Amniotic stem cell (primary cell): ENCODE measurements at regions not wholly inside any gene's neighbourhood (a gene's known extent, or its start where the extent isn't known, plus 50 kb on each side); places are given as distances from the start of the nearest gene placed in this dataset.
"Not testable (repeated sequence)": the region's sequence is repeated elsewhere in the genome, so short reads cannot be mapped to it uniquely, and the experiment has no call there.

ENCODE experiments used
- DNase-seq: peaks from one replicate; lab custom pipeline; 2025; lab: John Stamatoyannopoulos, UW

GRCh38 chr10:117457932-117458331 is 82.7 kb upstream of the PDZD8 start:
- DNase-seq, result no peak

GRCh38 chr10:117457071-117457810 is 82.0 kb upstream of the PDZD8 start:
- DNase-seq, result no peak

GRCh38 chr10:117455346-117455745 is 80.1 kb upstream of the PDZD8 start:
- DNase-seq, result no peak

DNA sequence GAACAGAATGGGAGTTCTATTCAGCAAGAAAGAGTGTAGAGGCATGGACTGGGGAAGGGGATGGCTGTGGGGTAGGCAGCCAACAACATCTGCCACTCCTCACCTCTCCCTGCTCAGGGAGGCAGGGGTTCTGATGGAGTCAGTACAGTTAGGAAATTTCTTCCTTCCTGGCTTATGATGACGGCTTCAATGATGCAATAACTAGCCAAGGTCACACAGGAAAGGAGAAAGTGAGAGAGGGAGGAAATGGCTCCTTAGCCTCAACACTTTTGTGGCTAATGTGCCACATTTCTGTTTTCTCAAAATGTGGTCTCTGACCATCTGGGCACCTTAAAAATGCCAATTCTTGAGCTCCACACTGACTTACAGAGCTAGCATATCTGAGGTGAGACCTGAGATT is 79.3 kb upstream of the PDZD8 start:
- DNase-seq, result no peak

- DNase-seq, result not testable (repeated sequence)
These were observed 78.2 kb upstream of the PDZD8 start for GRCh38 chr10:117453484-117453883.

DNA sequence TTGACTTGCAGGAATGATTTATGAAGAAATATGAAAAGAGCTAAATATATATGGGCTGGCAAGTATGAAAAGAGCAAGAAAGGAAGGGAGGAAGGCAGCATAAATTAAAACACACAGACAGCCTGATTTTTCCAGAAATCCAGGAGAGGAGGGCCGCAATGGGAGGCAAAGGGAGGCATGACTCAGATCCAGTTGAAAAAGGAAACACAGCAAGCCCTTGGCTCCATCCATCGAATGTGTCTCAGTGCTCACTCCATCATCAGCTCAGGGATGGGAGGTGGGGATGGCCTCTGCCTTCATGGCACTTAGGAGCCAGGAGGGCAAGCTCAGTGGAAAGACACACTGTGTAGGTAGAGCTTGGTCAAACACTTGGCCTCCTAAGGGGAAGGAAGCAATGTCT is 75.7 kb upstream of the PDZD8 start:
- DNase-seq, result no peak

- no peak for DNase-seq
These were observed 74.4 kb upstream of the PDZD8 start for GRCh38 chr10:117449636-117450035.

- no peak for DNase-seq
These were observed 73.6 kb upstream of the PDZD8 start for GRCh38 chr10:117448802-117449201.

DNA sequence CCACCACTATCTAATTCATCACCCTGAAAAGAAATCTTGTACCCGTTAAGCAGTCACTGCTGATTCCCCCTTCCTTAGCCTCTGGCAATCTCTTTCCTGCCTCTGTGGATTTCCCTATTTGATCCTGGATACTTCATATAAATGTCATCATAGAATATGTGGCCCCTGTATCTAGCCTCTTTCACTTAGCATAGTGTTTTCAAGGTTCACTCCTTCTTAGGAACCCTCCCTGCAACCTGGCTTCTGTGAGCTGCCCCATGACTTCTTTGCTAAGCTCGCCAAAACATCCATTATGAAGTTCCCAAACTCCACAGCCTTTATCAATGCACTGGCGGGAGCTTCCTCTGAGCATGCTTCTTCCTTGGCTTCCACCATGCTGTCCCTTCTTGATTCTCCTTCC is 70.8 kb upstream of the PDZD8 start:
- DNase-seq, result no peak

DNA sequence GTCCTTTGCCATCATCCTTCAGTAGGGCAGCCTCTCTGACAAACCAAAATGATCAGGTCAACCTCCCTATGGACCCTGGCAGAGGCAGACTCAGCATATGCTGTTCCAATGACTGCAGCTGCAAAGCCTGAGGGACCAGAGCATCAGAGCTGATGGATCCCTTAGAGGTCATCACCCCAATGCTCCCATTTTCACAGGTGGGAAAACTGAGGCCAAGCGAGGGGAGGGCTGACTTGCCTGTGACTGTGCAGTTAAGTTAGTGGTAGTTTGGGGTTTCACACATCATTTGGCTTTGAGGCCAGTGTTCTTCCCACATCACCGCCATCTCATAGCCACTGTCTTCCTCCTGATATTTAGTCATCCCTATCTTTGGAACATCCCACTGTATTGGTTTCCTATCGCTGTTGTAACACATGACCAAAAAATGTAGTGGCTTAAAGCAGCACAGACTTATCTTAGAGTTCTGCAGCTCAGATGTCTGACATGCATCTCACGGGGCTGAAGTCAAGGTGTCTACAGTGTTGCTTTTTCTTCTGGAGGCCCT is 69.3 kb upstream of the PDZD8 start:
- no peak for DNase-seq

- no peak for DNase-seq
These were observed 68.4 kb upstream of the PDZD8 start for GRCh38 chr10:117443686-117444041.

GRCh38 chr10:117442944-117443685 is 67.9 kb upstream of the PDZD8 start:
- peak; percentile 5 for DNase-seq

DNA sequence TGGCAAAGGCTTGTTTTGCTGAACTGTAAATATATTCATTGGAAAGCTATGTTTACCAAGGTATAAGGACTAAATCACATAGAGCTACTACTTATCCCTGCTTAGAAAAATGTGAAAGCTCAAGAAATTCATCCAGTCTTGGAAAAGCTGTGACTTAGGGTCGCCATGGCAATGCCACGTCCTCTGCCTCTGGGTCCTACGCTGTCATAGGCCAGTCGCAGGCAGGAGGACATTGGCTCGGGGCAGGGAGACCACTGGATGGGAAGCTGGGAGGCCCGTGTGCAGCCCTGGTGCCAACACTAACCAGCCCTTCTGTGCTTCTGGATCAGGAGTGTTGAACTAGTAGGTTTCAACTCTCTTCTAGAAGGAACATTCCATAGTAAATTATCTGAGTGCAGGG is 67.3 kb upstream of the PDZD8 start:
- no peak for DNase-seq

DNA sequence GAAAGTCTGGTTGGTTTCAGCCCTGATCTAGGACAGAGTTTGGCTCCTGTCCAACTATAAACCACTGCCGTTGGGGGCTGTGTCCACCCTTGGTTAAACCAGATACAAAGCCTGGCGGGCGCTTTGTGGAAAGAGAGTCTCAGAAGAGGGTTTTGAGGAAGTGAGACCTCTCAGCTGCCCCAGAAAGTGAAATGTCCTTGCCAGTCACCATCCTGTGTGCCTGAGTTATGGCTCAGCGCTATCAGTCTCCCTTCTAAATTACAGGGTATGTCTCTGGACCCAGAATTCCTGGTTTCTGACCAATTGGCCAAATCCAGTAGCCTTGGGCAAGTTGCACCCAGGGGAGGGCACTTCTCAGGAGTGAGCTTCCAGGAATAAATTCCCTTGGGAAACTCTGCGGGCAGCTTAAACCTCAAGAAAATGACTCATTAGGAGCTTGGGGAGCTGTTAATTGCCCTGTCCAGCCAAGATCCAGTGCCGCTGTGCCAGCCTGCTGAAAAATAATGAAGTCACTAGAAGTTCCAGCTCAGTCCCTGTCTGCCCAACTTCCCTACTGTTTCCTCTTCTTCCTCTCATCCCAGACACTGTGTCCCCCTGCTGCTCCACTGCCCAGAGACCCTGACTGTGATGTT is 66.7 kb upstream of the PDZD8 start:
- no peak for DNase-seq

GRCh38 chr10:117441361-117441760 is 66.1 kb upstream of the PDZD8 start:
- no peak for DNase-seq

GRCh38 chr10:117439243-117439912 is 64.1 kb upstream of the PDZD8 start:
- DNase-seq, result no peak

GRCh38 chr10:117432866-117433265 is 57.6 kb upstream of the PDZD8 start:
- no peak for DNase-seq

- no peak for DNase-seq
These were observed 55.9 kb upstream of the PDZD8 start for GRCh38 chr10:117431160-117431559.

GRCh38 chr10:117430535-117430934 is 55.3 kb upstream of the PDZD8 start:
- DNase-seq, result not testable (repeated sequence)

DNA sequence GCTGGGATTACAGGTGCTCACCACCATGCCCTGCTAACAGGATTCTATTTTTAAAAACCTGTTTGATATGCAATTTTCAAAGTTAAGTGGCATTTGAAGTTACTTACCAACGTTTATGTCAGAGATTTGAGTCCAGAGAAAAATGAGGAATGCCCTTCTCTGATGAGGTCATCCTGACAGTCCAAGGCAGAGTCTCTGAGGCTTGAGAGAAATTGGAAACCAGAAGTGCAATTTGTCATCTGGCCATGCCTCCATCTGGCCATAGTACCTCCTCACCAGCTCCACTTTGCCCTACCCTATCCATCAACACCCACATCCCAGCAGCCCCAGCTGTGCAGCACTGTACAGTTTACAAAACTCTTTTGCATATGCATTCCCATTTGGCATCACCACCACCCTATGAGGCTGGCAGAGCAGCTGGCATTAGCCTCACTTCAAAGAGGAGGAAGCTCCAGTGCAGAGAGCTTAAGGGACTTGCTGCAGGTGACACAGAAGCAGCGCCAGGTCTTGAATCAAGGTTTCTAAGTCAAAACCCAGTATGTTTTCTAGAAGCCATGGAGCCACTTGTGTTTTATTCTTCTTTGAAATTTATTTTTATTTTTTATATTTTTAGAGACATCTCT is 54.5 kb upstream of the PDZD8 start:
- no peak for DNase-seq

GRCh38 chr10:117427356-117427755 is 52.1 kb upstream of the PDZD8 start:
- no peak for DNase-seq

DNA sequence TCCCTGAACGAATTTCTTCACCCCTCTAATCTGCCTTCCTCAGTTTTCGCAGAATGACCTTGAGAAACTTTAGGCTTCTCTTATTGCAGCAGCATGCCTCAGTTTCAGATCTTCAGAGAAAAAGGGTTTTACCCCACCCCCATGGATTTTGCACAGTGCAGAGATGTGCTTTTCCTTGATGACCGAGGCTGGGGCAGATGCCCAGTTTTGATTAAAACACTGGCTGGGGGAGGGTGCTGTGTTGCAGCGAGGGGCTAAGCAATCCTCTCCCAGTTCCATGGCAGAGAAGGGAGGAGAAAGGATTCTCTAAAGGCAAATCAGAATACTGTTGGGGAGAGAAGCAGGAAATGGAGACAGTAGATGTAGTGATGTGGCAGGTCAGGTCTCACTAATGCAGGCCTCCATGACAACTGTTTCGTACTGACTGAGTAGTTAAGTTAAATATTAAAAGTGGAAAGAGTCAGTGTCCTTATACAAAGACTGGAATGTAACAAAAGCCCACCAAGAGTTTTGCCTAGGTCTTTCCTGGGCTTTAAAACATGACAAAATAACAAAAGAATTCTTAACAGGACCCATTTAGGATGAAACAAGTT is 50.8 kb upstream of the PDZD8 start:
- DNase-seq, result no peak
